ENCODE measurements at regions not wholly inside any gene's neighbourhood (a gene's known extent, or its start where the extent isn't known, plus 50 kb on each side); places are given as distances from the start of the nearest gene placed in this dataset.

DNA sequence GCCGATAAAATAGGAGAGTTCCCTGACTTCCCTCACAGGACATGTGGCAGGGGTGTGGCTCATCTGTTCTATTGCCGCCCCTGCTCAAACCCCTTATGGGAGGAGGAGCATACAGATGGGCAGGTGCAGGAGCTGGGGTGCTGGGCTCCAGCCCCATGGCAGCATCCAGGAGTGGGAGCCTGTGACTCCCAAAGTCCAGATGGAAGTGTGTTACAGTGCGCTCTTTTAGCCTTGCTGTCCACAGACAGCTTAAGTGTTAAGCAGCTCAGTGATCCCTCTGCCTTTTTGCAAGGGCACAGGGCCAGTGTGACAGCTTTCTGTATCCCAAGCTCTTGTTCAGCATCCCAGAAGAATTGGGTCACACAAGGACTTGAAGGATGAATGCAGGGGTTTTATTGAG is 212.3 kb upstream of the MYLIP start:
- no peak overlapping the region for H3K4me3 ChIP-seq (ENCODE audit: low read depth, low read length)
- no peak for DNase-seq (ENCODE audit: low read depth, low spot score)
- TF ChIP-seq, protein P1, sequence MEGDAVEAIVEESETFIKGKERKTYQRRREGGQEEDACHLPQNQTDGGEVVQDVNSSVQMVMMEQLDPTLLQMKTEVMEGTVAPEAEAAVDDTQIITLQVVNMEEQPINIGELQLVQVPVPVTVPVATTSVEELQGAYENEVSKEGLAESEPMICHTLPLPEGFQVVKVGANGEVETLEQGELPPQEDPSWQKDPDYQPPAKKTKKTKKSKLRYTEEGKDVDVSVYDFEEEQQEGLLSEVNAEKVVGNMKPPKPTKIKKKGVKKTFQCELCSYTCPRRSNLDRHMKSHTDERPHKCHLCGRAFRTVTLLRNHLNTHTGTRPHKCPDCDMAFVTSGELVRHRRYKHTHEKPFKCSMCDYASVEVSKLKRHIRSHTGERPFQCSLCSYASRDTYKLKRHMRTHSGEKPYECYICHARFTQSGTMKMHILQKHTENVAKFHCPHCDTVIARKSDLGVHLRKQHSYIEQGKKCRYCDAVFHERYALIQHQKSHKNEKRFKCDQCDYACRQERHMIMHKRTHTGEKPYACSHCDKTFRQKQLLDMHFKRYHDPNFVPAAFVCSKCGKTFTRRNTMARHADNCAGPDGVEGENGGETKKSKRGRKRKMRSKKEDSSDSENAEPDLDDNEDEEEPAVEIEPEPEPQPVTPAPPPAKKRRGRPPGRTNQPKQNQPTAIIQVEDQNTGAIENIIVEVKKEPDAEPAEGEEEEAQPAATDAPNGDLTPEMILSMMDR (IDR thresholded peaks at IDR 0.05; ENCODE audit: low read depth, low read length): no peak
- in situ Hi-C loops (cut with HindIII; ENCODE audit: low sequenced_read_pairs): no loop called here

DNA sequence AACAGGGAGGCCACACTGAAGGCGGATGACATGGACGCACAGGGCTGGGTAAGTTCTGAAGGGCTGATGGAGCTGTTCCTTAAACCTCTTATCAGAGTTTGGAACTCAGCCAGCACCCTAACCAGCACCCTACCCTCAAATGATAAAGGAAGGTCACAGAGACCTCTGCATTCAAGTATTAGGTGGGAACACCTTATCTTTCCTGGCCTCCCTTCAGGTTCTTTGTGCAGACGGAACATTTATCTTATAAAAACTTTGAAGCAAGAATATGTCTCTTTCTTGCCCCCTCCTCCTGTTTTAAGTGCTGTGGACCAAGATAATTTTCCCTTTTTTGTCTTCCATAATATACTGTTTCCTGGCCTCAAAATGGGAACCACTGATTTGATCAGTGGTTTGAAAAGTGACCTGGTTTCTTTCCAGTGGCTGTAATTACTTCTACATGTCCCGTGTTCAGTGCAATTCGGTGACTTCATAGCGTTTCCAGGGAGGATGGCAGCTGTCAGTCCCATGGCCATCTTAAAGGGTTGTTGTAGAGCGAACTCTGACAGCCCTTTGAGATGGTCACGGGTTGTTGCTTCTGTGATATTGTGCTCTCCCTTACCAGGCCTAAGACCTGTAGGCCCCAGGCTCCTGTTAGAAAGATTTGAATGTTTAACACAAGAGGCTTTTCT is 213.2 kb upstream of the MYLIP start:
- TF ChIP-seq, protein P1 (IDR thresholded peaks at IDR 0.05; ENCODE audit: low read depth, low read length): no peak
- H3K4me3 ChIP-seq (ENCODE audit: low read depth, low read length): no peak overlapping the region
- no peak for DNase-seq (ENCODE audit: low read depth, low spot score)
- in situ Hi-C loops (cut with HindIII; ENCODE audit: low sequenced_read_pairs): no loop called here

DNA sequence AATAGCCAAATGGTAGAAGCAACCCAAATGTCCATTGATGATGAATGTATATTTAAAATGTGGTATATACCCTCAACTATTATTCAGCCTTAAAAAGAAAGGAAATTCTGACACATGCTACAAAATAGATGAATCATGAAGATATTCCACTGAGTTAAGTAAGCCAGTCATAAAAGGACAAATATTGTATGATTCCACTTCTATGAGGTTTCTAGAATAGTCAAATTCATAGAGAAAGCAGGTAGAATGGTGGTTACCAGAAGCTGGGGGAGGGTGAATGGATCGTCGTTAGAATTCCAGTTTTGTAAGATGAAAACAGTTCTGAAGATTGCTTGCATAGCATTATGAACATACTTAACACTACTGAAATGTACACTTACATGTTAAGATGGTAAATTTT is 214.3 kb upstream of the MYLIP start:
- H3K4me3 ChIP-seq (ENCODE audit: low read depth, low read length): no peak overlapping the region
- DNase-seq (ENCODE audit: low read depth, low spot score): no peak
- in situ Hi-C loops (cut with HindIII; ENCODE audit: low sequenced_read_pairs): no loop called here
- TF ChIP-seq, protein P1 (IDR thresholded peaks at IDR 0.05; ENCODE audit: low read depth, low read length): no peak

DNA sequence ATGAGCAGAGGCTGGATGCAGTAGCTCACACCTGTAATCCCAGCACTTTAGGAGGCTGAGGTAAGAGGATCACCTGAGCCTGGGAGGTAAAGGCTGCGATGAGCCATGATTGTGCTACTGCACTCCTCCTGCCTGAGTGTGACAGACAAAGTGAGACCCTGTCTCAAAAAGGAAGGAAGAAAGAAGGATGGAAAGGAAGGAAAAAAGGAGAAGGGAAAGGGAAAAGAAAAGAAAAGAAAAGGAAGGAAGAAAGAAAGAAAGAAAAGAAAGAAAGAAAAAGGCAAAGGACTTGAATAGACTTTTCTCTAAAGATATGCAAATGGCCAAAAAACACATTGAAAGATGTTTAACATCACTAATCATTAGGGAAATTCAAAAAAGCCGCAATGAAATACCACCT is 215.3 kb upstream of the MYLIP start:
- no peak overlapping the region for H3K4me3 ChIP-seq (ENCODE audit: low read depth, low read length)
- no peak for DNase-seq (ENCODE audit: low read depth, low spot score)
- TF ChIP-seq, protein P1 (IDR thresholded peaks at IDR 0.05; ENCODE audit: low read depth, low read length): no peak
- in situ Hi-C loops (cut with HindIII; ENCODE audit: low sequenced_read_pairs): no loop called here

DNA sequence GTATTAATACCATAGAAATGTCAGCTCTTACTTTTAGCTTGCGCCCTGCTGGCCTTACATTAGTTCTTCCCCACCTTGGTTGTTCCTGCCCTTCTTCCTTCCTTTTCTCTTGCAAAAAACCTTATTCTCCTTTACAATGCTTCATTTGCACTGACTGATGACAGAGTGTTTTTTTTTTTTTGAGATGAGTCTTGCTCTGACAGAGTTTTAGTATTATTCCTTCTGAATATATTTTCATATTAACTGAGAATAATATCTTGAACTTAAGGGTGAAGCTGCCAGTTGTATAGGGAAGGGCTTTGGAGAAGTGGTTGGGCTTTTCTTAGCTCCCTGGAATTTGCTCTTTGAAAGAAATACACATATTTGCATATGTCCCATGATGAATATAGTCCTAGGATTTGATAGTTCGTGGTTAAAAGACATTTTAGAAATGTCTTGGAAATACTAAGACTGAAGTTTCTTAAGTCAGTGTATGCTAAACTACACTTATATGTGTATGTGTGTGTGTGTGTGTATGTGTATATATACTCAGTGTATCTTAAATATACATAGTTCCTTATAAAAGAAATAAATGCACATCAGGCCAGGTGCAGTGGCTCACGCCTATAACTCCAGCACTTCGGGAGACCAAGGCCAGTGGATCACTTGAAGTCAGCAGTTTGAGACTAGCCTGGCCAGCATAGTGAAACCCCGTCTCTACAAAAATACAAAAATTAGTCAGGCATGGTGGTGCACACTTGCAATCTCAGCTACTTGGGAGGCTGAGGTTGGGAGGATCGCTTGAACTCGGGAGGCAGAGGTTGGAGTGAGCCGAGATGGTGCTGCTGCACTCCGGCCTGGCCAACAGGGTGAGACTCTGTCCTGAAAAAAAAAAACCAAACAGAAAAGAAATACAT is 216.1 kb upstream of the MYLIP start:
- no peak for DNase-seq (ENCODE audit: low read depth, low spot score)
- in situ Hi-C loops (cut with HindIII; ENCODE audit: low sequenced_read_pairs): no loop called here
- TF ChIP-seq, protein P1 (IDR thresholded peaks at IDR 0.05; ENCODE audit: low read depth, low read length): no peak
- no peak overlapping the region for H3K4me3 ChIP-seq (ENCODE audit: low read depth, low read length)

DNA sequence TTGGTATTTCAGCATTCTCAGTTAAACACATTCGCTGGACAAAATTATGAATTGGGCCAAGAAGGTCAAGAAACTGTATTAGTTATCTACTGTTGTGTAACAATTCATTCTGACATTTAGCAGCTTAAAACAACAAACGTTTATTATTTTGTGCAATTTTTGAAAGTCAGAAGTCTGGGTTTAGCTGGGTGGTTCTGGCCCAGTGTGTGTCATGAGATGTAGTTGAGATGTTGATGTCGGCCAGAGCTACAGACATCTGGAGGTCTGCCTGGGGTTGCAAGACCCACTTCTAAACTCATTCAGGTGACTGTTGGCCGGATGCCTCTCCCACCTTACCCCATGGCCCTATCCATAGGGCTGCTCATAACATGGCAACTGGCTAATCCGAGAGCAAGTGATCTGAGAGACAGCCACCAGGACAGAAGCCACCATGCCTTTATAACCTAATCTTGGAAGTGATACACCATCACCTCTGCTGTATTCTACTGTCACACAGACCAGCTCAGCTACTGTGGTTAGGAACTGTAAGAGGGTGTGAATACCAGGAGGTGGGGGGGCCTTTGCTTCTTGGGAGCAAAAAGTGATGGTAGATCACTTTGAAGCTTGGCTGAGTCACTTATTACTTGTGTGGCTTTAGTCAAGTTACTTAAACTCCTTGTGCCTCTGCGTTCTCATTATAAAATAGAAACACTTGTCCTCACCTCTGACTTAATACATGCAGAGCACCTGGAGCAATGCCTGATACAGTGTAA is 217.0 kb upstream of the MYLIP start:
- H3K4me3 ChIP-seq (ENCODE audit: low read depth, low read length): no peak overlapping the region
- in situ Hi-C loops (cut with HindIII; ENCODE audit: low sequenced_read_pairs): no loop called here
- TF ChIP-seq, protein P1 (IDR thresholded peaks at IDR 0.05; ENCODE audit: low read depth, low read length): no peak
- no peak for DNase-seq (ENCODE audit: low read depth, low spot score)

Measured in astrocyte of the spinal cord (primary cell).